ENCODE measurements at regions not wholly inside any gene's neighbourhood (a gene's known extent, or its start where the extent isn't known, plus 50 kb on each side); places are given as distances from the start of the nearest gene placed in this dataset.

GRCh38 chr2:120480346-120480902 lies 134.5 kb downstream of the INHBB start:
- TF ChIP-seq POLR2AphosphoS5 (IDR thresholded peaks at IDR 0.05; ENCODE audit: low read depth) (no peak), CTCF (conservative IDR thresholded peaks at IDR 0.05; ENCODE audit: low read depth in 2 of 2) (no peak), REST (IDR thresholded peaks at IDR 0.05; ENCODE audit: unreplicated experiment) (no peak), NANOG (IDR thresholded peaks at IDR 0.05; ENCODE audit: borderline replicate concordance) (no peak), EZH2phosphoT487 (IDR thresholded peaks at IDR 0.05; ENCODE audit: unreplicated experiment) (no peak), EZH2 (IDR thresholded peaks at IDR 0.05; ENCODE audit: low read depth, unreplicated experiment) (no peak), ETS1 (IDR thresholded peaks at IDR 0.05) (no peak), CREB1 (CRISPR knock-in tag; IDR thresholded peaks at IDR 0.05; ENCODE audit: low read depth) (no peak)
